Esophagus squamous epithelium (tissue), 5 donors: ENCODE measurements at regions not wholly inside any gene's neighbourhood (a gene's known extent, or its start where the extent isn't known, plus 50 kb on each side); places are given as distances from the start of the nearest gene placed in this dataset.

Source experiments
- DNase-seq: peaks from one replicate; lab custom pipeline; 2025; lab: John Stamatoyannopoulos, UW
- H3K27ac ChIP-seq, 4 donors: fragments of 200-600 bp; sonication (generic); one replicate each; pipeline ENCODE4 v1.5.1; 2016 to 2019; ENCODE audit warnings: mild to moderate bottlenecking in 1 of 4
- H3K27me3 ChIP-seq, 4 donors: fragments of 200-600 bp; sonication (generic); 1 replicate in 3 of 4; 2 replicates in 1 of 4; pipeline versions ENCODE4 v1.5.1 to v1.6.0; 2017 to 2021; ENCODE audit warnings: antibody characterized with exemption in 1 of 4
- H3K36me3 ChIP-seq, 3 donors: fragments of 200-600 bp; sonication (generic); one replicate each; pipeline ENCODE4 v1.5.1; 2016 to 2019
- H3K4me1 ChIP-seq, 3 donors: fragments of 200-600 bp; sonication (generic); one replicate each; pipeline ENCODE4 v1.5.1; 2017 to 2019
- H3K4me3 ChIP-seq, 4 donors: fragments of 200-600 bp; sonication (generic); 1 replicate in 3 of 4; 2 replicates in 1 of 4; pipeline ENCODE4 v1.5.1; 2016 to 2019; ENCODE audit warnings: mild to moderate bottlenecking in 2 of 4, moderate library complexity in 1 of 4
- H3K9me3 ChIP-seq, 3 donors: fragments of 200-600 bp; sonication (generic); one replicate each; pipeline ENCODE4 v1.5.1; 2016 to 2019
- POLR2A ChIP-seq, 4 donors: fragments of 450-650 bp; IDR thresholded peaks; one replicate each; pipeline ENCODE4 v1.6.1; 2017; ENCODE audit warnings: antibody characterized with exemption in 4 of 4, mild to moderate bottlenecking in 4 of 4, moderate library complexity in 3 of 4
- WGBS, 2 donors: methylation state at CpG; one replicate each; pipeline ENCODE4 v1.1.5; 2018; 5-methylcytosine and 5-hydroxymethylcytosine counted together
- intact Hi-C: fragments of 100-400 bp; cut with DNase I; formaldehyde crosslinking; loops from one replicate; pipeline ENCODE4 v1.15.0; 2022
- TF ChIP-seq, protein P1 (sequence below), 6 experiments: fragments of 450-650 bp in 4 of 6; fragments of 200-600 bp in 2 of 6; sonication (generic) in 2 of 6; IDR thresholded peaks; one replicate each; pipeline ENCODE4 v1.5.1; 2016 to 2019; ENCODE audit warnings: antibody characterized with exemption in 6 of 6, mild to moderate bottlenecking in 4 of 6, moderate library complexity in 4 of 6
- donor health status: DM: yes; HTN: yes; CAD: no.

DNA sequence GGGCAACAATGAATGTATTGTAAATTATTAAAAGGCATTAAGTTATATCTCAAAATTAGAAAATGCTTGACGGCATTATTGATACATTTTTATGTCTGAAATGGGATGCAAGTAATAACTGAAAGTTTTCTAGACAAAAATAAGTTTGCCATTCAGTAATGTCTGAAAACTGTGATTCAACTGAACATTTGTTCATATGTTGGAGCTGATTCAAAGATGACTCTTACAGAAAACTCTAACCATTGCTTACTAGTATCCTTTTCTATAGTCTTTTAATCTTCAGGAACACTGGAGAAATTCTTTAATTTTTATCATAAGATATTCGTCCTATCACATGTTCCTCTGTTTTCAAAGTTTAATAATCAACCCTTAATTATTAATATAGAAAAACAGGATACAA lies 71.1 kb upstream of the TFEC start:
- TF ChIP-seq, protein P1, sequence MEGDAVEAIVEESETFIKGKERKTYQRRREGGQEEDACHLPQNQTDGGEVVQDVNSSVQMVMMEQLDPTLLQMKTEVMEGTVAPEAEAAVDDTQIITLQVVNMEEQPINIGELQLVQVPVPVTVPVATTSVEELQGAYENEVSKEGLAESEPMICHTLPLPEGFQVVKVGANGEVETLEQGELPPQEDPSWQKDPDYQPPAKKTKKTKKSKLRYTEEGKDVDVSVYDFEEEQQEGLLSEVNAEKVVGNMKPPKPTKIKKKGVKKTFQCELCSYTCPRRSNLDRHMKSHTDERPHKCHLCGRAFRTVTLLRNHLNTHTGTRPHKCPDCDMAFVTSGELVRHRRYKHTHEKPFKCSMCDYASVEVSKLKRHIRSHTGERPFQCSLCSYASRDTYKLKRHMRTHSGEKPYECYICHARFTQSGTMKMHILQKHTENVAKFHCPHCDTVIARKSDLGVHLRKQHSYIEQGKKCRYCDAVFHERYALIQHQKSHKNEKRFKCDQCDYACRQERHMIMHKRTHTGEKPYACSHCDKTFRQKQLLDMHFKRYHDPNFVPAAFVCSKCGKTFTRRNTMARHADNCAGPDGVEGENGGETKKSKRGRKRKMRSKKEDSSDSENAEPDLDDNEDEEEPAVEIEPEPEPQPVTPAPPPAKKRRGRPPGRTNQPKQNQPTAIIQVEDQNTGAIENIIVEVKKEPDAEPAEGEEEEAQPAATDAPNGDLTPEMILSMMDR (IDR thresholded peaks at IDR 0.05) = no peak
- TF ChIP-seq POLR2A (IDR thresholded peaks at IDR 0.05) = no peak
- H3K36me3 ChIP-seq = no peaks in the 10 kb centered on the region
- no peaks in the 10 kb centered on the region for H3K9me3 ChIP-seq
- no peak overlapping the region for H3K27ac ChIP-seq
- H3K27me3 ChIP-seq = no peaks in the 10 kb centered on the region
- intact Hi-C loops = no loop called here
- no peaks in the 10 kb centered on the region for H3K4me1 ChIP-seq
- no peak overlapping the region for H3K4me3 ChIP-seq
- 72 to 85% methylated on average over 2 of the region's 2 CpGs for WGBS, 2 donors
- DNase-seq = no peak

DNA sequence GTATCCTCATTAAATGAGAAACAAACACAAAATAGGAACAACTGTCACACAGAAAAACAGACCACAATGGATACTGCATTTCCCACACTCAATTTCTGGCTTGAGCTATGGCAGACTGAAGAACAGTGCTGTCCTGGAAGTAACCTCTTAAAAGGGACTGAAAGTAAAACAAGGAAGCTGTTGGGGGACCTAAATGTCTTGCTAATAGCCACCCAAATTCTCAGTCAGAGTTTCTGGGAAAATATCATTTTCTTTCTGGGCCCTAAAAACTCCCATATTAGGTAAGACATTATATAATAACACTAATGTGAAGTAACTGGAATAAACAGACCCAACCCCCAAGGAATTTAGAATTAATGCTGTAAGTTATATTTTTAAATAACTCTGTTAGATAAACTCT lies 80.9 kb upstream of the TFEC start:
- intact Hi-C loops = no loop called here
- Histone ChIP-seq H3K27ac (no peak overlapping the region), H3K4me1 (no peaks in the 10 kb centered on the region), H3K9me3 (no peaks in the 10 kb centered on the region), H3K27me3 (no peaks in the 10 kb centered on the region), H3K36me3 (no peaks in the 10 kb centered on the region), H3K4me3 (no peak overlapping the region)
- no peak for TF ChIP-seq POLR2A (IDR thresholded peaks at IDR 0.05)
- TF ChIP-seq, protein P1 (IDR thresholded peaks at IDR 0.05) = no peak
- DNase-seq = no peak

DNA sequence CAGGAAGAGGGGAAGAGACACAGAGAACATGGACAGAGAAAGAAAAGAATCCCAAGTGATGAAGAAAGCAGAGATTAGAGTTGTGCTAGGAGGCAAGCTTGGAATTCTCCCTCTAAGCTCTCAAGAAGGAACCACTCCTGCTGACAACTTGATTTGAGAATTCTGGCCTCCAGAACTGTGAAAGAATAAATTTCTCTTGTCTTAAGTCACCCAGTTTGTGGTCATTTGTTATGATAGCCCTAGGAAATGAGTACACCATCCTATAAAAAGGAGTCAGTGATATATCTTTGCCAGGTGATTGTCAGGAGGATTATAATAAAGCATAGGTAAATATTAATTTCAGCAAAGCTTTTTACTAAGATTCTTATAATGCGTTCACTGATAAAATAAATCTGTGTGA lies 82.7 kb upstream of the TFEC start:
- intact Hi-C loops = no loop called here
- Histone ChIP-seq H3K27me3 (no peaks in the 10 kb centered on the region), H3K36me3 (no peaks in the 10 kb centered on the region), H3K4me1 (no peaks in the 10 kb centered on the region), H3K9me3 (no peaks in the 10 kb centered on the region), H3K4me3 (no peak overlapping the region), H3K27ac (no peak overlapping the region)
- no peak for DNase-seq
- no peak for TF ChIP-seq POLR2A (IDR thresholded peaks at IDR 0.05)
- TF ChIP-seq, protein P1 (IDR thresholded peaks at IDR 0.05) = no peak
- WGBS, 2 donors = 86 to 87% methylated on average over 1 of the region's 1 CpG

DNA sequence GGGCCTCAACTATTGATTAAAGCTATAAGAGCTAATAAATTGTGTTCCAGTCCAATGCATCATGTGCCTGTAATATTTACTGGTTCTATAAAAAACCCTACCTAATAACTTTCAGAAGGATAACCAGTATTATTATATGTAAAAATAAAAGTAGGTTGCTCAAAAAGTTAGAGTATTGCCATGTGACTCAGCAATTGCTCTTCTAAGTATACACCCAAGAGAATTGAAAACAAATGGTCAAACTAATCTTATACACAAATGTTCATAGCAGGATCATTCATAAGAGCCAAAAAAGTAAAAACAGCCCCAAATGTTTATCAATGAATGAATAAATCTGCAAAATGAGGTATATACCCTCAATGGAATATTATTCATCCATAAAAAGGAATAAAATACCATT lies 89.5 kb upstream of the TES start:
- no peak for DNase-seq
- Histone ChIP-seq H3K36me3 (no peaks in the 10 kb centered on the region), H3K4me1 (no peaks in the 10 kb centered on the region), H3K4me3 (no peak overlapping the region), H3K9me3 (no peaks in the 10 kb centered on the region), H3K27ac (no peak overlapping the region), H3K27me3 (no peaks in the 10 kb centered on the region)
- intact Hi-C loops = no loop called here
- no peak for TF ChIP-seq POLR2A (IDR thresholded peaks at IDR 0.05)
- TF ChIP-seq, protein P1 (IDR thresholded peaks at IDR 0.05) = no peak

DNA sequence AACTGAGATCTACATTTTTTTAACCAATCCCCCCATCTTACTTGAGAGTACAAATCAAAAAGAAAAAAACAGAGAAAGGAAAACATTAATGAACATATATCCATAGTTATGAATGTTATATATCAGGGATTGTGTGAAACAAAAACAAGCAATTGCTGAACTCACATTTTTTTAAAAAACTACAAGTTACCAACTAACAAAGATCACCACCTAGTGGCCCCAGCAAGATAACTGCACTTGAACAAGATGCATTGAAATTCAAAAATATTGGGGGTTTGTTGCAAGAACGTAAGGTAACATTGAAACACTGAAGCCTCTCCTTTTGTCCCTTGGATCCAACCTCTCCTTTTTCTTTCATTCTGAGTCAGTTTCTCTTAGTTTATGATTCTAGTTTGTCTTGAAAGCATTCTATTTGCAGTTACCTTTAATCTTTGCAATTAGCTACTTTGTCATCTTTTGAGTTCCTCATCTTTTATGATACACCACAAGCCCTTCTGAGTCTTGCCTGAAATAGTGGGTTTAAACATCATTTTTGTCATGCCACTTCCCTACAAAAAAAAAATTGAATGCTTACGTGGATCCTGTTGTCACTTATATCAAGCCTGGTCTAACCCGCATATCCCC lies 87.3 kb upstream of the TES start:
- Histone ChIP-seq H3K27me3 (no peaks in the 10 kb centered on the region), H3K36me3 (no peaks in the 10 kb centered on the region), H3K4me1 (no peaks in the 10 kb centered on the region), H3K9me3 (peaks cover 0 to 5% (median 0%) of the 10 kb centered on the region in 3 donors), H3K27ac (no peak overlapping the region), H3K4me3 (no peak overlapping the region)
- intact Hi-C loops = no loop called here
- no peak for TF ChIP-seq POLR2A (IDR thresholded peaks at IDR 0.05)
- TF ChIP-seq, protein P1 (IDR thresholded peaks at IDR 0.05) = peak in 5 of 6 experiments; percentile 28 to 61 (median 42)
- 49 to 57% methylated on average over 3 of the region's 3 CpGs for WGBS, 2 donors
- no peak for DNase-seq
